ENCODE measurements at regions not wholly inside any gene's neighbourhood (a gene's known extent, or its start where the extent isn't known, plus 50 kb on each side); places are given as distances from the start of the nearest gene placed in this dataset.

GRCh38 chr3:18054625-18055024 is 312.2 kb upstream of the TBC1D5 start:
- DNase-seq (ENCODE audit: insufficient read length, low spot score), result no peak
- TF ChIP-seq CTCF (IDR thresholded peaks at IDR 0.05; ENCODE audit: insufficient read depth, missing control alignments), result no peak
- no peak for FAIRE-seq

GRCh38 chr3:18051306-18051705 is 308.9 kb upstream of the TBC1D5 start:
- no peak for FAIRE-seq
- no peak for DNase-seq (ENCODE audit: insufficient read length, low spot score)
- TF ChIP-seq CTCF (IDR thresholded peaks at IDR 0.05; ENCODE audit: insufficient read depth, missing control alignments), result no peak

- FAIRE-seq, result no peak
- DNase-seq (ENCODE audit: insufficient read length, low spot score), result no peak
- TF ChIP-seq CTCF (IDR thresholded peaks at IDR 0.05; ENCODE audit: insufficient read depth, missing control alignments), result no peak
These were observed 306.7 kb upstream of the TBC1D5 start for GRCh38 chr3:18049096-18049495.

GRCh38 chr3:18047052-18047451 is 304.6 kb upstream of the TBC1D5 start:
- DNase-seq (ENCODE audit: insufficient read length, low spot score) (no peak), FAIRE-seq (no peak)
- TF ChIP-seq CTCF (IDR thresholded peaks at IDR 0.05; ENCODE audit: insufficient read depth, missing control alignments), result no peak

GRCh38 chr3:18046131-18046915 is 303.9 kb upstream of the TBC1D5 start:
- DNase-seq (ENCODE audit: insufficient read length, low spot score), result no peak
- TF ChIP-seq CTCF (IDR thresholded peaks at IDR 0.05; ENCODE audit: insufficient read depth, missing control alignments), result no peak
- no peak for FAIRE-seq

- FAIRE-seq (no peak), DNase-seq (ENCODE audit: insufficient read length, low spot score) (no peak)
- TF ChIP-seq CTCF (IDR thresholded peaks at IDR 0.05; ENCODE audit: insufficient read depth, missing control alignments), result no peak
These were observed 302.8 kb upstream of the TBC1D5 start for GRCh38 chr3:18044971-18045880.

Data from D721Med (cell line).